Stimulated activated CD4-positive, alpha-beta T cell treated with anti-CD3 and anti-CD28 coated beads, Interleukin-2, amount 100 ng/mL, for 4 hours (primary cell): ENCODE measurements at regions not wholly inside any gene's neighbourhood (a gene's known extent, or its start where the extent isn't known, plus 50 kb on each side); places are given as distances from the start of the nearest gene placed in this dataset.

Experiments used
- DNase-seq: peaks from one replicate; pipeline ENCODE4 v3.0.0-alpha.2; 2020; ENCODE audit warnings: low read depth

DNA sequence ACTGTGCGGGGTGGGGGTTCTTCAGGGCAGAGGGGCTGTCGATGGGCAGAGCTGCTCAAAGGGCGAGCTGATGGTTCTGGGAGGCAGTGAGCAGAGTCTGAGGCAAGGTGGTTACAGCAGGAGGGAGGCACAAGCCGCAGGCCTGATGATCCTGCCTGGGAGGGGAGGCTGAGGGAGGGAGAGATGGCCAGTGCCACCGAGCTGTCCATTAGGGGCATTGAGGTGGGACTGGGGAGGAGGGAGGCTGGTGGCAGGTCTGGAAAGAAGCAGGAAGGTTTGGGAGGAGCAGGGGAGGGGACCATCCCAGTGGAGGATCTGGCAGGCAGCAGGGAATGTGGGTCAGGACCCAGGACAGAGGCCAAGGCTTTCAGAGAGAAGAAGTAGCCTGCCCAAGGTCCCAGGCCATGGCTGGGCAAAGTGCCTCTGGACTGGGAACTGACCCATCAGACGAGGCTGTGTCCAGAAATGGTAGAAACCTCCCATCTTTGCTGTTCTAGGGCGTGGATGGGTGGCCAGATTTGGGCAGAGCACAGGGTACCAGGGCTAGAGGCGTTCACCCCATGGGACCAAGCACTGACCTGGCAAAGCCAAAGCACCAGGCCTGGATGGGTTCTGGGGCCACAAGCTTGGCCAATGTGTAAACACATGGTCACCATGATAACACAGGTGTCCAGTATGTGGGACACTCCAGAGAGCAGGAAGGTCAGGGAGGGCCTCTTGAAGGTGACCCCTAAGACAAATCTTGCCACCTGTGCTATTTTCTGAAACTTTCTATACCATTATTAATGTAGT is 55.5 kb downstream of the INHBB start:
- DNase-seq, result no peak

DNA sequence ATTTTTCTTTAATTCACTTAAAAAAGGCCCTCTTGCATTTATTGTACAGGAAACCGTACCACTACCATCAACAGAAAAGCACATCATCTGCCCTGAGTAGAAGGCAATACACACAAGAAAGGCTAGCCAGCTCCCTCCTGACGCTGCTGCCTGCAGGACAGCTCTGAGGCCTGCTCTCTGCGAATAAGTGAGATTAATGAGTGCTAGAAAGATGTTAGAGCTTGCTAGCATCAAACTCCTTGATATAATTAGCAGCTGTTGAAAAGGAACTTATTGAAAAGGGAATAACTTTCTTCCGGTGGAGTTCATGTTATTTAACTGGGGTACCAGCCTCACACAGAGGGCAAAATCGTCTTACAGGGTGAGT is 56.1 kb downstream of the INHBB start:
- DNase-seq, result no peak

DNA sequence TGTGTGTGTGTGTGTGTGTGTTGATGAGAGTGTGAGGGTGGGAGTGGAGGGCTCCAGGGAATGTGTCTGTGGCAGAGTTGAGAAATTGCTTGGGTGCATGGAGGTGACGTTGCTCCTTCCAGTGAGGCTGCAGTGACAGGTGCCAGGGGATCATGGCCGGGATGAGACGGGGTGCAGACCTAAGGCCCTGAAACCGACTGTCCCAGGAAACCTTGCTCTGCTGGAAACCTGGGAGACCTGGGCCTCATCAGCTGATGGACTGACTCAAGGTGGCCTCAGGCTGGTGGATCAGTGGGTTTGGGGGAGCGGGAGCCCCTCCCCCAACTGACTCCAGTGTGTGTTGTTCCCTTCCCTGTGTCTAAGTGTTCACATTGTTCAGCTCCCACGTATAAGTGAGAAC is 56.6 kb downstream of the INHBB start:
- no peak for DNase-seq

DNA sequence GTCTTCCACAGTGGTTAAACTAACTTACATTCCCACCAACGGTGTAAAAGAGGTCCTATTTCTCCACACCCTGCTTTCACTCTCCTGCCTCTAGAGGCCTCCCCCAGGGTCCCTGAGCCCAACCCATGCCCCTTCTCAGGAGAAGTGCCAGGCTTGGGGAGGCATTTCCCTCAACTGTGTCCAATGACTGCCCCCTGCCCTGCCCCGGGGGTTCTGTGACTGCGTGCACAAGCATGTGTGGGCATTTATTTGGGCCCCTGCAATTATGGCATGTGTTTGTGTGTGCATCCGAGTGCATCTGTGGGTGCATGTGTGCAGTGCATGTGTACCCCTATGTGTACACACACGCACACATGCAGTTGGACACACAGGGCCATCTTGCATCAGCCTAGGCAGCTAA is 57.3 kb downstream of the INHBB start:
- DNase-seq, result no peak

DNA sequence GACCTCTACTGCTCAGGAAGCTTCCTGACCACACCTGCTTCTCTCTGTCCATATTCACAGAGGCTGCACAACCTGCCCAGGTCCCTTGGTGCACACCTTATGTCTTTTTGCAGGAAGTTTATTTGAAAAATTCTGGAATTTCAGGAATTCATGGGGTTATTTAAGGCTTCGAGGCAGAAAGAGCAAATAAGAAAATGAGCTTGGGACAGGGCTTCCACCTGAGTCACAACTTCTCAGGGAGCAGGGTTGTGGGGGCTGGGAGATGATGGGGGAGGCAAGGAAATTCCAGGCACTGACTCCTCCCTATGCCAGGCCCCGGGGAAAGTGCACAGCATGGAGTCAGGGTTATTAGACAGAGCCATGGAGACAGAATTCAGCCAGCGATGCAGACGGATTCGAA is 57.7 kb downstream of the INHBB start:
- DNase-seq, result no peak

DNA sequence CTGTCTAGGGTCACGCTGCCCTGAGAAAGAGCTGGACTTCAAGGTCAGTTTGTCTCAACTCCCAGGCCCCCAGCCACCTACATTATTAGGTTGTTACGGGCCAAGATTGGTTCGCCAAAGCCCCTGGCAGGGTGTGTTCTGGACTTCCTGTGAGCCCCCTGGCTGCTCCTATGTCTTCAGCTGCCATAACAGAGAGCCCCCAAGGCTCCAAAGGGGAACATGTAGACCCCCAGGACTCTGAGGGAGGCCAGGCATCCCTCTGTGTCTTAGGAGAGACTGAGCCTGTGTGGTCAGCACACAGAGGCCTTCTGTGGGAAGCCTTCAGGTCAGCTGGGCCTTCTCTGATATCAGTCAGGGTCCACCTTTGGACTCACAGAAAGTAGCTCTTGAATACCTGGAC is 58.3 kb downstream of the INHBB start:
- no peak for DNase-seq

DNA sequence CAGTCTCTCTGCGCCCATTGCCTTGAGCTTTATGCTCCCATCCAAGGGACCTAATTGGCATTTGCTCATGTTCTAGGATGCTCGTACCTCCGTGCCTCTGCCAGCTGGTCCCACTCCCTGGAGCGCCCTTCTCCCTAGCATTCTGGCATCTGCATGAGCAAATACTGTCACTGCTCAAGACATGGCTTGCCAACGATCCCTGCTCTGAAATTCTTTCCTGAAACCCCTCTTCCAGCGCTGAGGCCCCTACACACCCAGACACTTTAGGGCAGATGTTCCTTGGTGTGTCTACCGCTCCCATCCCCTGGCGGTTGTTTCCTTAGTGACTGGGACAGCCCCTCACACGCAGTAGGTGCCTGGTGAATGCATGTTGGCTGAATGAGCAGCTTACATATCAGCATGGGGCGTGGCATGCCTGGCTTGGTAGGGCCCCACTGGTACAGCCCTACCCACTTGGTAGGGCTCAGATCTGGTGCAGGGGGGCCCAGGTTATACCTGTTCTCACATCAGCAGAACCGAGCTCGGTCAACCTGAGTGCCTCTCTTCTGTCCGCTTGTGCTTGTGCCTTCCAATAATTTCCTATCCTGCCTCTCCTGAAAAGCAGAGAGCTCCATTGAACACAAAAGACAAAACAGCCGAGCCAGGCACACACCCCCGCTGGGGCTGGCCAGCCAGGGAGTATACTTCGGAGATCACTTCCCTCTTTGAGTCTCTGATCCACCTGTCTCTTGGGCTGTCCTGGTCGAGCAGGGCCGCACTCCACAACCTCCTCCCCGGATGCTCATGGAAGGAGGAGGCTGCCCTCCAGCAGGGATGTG is 59.2 kb downstream of the INHBB start:
- DNase-seq, result no peak

DNA sequence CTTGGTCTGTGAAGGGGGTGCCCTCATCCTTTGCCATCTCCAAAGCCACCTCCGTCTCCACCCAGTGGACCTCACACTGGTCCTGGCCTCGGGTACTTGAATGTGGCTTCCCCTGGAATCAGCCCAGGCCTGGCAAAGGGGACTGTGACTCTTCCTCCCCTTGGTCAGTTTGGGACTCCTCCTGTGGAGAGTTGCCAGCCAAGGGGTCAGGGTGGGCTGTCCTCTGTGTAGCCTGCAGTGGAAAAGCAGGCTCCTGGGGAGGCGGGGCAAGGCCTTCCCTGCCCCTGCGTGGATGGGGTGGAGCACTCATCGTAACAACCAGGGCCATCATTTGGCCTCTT is 59.8 kb downstream of the INHBB start:
- no peak for DNase-seq

DNA sequence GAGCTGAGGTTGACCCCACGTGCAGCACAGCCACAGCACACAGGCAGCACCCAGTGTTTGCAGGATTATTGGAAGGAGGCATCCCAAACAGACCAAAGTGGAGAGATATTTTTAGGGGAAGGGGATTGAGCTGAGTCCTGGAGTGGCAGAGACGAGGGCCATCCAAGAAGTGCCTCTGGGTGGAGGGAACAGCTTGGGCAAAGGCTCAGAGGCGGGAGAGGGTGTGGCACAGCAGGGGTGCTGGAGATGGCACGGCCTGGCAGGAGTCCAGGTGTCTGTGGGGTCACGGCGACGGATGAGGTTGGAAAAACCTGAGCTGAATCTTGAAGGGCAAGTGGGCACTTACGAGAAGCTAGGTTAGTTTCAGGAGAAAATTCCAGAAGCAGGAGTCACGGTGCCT is 60.6 kb downstream of the INHBB start:
- DNase-seq, result no peak

DNA sequence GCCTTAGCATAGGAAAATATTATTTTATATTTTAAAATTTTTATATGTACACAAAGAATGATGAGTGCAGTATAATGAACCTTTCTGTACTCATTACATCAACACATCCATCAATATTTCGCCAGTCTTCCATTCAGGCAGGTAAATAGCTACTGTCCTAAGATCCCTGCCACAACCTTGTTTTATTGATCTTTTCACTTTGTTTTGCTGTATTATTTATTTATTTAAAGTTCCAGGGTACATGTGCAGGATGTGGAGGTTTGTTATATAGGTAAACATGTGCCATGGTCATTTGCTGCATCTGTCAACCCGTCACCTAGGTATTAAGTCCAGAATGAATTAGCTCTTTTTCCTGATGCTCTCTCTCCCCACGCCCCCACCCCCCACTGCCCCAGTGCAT is 64.6 kb downstream of the INHBB start:
- no peak for DNase-seq

DNA sequence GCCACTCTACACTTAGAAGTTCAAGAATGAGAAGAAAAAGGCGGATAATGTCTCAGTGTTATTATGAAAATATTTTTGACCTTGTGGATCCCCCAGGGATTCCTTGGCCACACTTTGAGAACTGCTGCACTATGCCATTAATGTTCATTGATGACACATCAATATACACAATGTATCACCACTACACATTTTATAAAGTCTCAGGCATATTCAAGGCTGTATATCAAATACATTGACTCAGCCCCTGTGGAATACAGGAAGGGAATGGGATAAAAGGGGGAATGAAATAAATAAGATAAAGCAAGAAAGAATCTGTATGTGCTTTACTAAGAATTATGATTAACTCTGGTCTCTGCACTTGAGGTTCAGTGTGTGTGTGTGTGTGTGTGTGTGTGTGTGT is 69.1 kb downstream of the INHBB start:
- DNase-seq, result no peak

DNA sequence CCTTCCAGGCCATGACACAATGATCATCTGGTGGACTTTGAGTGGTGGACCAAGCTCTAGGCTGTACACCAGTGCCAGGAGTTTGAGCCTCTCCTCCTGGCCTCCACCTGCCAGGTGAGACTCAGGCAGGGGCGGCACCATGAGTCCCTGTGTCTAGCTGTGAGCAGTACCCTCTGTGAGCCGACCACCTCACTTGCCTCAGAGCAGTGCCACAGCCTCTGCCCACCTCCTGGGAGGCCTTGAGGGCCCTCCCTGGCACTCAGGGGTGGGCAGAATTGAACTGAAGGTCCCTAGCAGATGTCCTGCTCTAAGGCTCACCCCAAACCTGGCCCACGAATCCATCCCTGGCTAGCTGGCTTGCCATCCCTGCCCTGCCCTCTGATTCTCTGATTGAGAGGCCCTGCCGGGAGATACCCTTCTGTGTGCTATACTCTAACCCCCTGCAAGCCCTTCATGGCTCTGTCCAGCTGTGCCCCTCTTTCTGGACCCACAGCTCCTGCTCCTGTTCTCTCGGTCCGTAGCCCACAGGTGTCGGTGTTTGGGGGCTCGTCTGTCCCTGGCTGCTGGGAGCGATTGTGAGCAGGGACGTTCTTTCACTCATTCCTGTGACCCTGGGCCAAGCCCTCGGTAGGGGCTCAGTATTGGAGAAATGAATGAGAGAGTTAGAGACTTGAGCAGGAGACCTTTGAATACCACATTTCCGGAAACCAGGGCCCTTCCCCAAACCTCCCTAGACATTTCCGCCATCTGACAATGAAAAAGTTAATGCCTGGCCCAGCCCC is 70.0 kb downstream of the INHBB start:
- DNase-seq, result no peak

DNA sequence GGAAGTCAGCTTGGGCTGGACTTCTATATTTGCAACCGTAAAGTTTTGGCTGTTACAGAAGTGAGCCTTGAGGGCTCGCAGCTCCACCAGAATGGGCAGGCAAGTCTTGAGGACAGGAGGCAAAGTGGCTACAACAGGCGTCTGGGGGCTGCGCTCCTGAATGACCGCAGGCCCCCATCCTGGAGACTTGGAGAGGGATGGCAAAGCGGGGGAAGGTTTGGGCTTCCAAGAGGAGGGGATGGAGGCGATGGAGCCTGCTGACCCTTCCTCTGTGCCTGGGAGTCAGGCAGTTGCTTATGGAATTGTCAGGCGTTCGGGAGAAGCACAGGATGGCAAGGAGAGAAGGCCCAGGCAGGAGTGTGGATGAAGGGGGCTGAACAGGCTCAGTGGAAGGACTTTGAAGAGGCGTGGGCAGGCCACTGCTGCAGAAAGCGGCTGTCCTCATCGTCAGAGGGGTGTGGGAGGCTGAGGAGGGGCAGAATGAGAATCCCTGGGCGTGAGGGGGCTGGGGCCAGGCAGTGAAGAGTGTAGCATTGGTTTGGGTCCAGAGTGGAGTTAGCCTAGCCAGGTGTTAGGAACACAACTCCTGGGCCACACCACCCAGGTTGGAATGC is 72.3 kb downstream of the INHBB start:
- no peak for DNase-seq

DNA sequence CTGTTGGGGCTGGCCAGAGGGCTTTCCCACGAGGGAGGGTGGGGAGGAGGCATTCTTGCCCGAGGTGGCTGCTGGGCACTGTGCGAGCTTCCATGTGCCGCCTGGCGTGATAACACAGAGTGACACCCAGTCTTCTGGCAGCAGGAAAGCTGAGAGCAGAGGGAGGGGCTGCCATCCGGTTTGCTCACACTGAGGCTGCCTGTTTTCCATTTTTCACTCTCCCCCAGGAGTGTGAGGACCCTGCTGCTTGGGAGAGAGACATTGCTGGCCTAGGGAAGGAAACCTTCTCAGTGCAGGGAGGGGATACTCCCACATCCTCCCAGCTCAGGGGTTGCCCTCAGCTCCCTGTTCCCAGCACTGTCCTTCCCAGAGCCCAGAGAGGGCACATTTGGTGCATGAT is 73.1 kb downstream of the INHBB start:
- no peak for DNase-seq

DNA sequence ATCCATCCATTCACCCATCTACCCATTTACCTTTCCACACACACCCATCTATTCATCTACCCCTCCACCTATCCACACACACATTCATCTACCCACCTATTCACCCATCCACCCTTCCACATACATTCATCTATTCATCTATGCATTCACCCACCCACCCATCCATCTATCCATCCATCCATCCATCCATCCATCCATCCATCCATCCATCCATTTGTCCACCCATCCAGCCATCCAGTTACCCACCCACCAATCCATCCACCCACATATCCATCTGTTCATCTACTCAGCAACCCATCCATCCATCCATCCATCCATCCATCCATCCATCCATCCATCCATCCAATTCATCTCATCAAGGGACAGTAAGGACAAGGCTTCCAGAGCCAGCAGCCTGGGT is 74.0 kb downstream of the INHBB start:
- no peak for DNase-seq

DNA sequence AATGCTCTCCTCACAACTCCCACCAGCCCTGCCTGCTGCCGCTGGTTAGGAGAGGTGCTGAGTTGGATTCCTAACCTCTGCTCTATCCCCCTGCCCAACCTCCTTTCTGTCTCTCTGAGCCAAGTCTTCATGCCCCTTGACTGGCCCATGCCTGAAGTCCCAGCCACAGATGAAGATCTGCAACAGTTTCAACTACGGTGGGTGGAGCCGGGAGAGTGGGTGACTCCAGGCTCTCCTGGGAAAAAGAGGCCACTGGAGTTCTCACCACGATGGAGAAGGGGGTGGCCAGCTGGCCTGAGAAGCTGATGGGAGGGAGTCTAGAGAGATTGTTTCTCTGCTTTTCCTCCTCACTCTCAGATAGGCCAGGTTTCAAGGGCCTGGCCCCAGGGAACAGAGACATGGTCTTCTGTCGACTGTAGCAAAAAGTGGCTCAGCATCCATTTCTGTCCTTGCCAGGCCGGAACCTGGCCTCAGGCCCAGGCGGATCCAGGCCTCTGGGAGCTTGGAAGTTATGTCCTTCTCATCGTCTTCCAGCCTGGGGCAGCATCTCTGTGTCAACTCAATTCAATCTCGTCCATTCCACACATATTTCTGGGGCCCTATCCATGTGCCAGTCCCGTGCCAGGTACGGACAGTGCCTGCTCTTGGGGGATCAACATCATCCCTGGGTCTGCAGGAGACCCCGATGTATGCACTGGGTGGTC is 75.3 kb downstream of the INHBB start:
- DNase-seq, result no peak

DNA sequence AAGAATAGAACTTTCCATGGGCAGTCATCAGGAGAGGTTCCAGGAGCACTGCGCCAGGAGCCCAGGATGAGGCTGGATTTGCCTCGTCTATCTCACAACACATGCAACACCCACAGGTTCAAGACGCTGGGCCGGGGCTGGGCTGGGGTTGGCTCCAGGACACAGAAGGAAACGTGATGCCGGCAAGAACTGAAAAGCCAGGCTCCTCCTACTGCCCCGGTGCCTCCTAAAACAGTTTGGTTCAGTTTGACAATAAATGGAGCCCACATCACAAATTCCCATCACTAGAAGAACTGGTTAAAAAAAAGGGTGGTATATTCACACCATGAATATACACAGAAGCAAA is 75.9 kb downstream of the INHBB start:
- DNase-seq, result no peak

DNA sequence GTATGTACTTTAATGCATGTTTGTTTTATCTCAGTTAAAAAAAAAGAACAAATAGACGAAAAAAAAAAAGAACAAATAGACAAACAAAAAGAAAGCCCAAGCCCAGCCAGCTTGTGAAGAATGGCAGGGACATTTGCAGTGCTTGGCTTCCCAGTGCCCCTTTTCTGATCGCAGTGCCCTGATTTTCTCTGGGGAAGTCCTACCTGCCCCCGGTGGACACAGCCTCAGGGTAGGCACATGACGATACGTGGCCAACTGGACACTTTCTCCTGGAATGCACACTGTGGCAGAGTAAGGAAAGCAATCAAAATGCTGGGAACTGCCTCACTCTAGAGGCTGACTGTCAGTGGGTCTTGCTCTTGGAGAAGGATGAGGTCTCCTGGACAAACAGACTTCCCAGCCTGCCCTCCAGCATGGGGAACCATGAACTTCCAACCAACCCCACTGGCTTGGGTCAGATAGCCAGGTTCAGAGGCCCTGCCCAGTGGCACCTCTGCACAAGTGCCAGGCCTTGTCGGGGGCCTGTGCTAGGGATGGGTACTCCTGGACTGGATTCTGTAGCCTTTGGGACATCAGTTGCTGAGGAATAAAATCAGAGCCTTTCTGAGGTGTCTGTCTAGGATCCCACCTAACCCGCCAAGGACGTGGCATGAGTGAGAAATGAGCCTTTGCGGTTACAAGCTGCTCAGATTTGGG is 76.7 kb downstream of the INHBB start:
- no peak for DNase-seq

DNA sequence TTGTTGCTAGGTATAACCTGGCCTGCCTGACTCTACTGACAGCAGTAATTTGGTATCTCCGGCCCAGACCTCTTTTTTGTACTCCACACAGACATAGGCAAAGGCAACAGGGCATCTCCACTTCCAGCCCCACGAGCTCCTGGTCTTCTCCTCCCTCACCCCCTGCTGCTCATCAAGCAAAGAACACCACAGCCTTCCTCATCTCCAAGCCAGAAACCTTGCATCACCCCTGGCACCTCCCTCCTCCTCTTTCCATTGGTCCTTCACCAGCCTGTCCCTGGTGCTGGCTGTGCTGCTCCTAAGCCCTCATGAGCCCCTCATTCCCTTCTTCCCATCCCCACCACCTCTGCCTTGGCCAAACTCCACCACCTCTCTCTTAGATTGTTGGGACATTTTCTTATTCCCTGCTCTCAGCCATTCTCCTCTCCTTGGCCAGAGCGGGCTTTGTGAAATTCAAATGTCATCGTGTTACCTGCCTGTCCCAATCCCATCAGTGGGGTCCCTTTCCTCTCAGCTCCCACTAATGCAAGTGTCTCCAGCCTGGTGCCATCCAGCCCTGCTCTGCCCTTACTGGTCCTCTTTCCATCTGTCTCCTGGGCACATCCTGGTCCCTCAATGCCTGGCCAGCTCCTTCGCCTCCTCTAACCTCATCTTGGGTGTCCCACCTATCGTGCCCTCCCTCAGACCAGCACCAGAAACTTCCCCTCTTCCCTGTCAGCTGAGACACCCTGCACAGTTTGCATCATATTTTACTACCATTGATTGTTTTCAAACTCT is 77.4 kb downstream of the INHBB start:
- DNase-seq, result no peak

DNA sequence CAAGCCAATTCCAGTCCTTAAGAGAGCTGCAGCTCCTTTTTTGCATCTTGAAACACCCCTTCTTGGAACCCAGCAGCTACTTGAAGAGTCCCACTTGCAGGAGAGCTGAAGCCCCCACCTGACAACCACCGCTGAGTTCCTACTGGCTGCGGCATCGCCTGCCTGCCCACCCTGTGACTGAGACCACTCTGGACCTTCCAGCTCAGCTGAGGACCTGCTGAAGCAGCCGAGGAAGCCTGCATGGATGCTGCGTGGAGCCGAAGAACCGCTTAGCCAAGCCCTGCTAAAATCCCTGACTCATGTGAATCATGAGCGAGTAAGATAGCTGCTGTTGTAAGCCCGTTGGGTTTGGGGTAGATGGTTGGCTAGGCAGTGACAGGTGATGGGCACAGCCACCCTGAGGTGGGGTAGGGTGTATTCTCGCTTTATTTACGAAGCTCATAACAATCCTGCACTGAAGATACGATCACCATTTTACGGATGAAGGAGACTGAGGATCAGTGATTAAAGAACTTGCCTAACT is 78.4 kb downstream of the INHBB start:
- no peak for DNase-seq
